ENCODE measurements at regions not wholly inside any gene's neighbourhood (a gene's known extent, or its start where the extent isn't known, plus 50 kb on each side); places are given as distances from the start of the nearest gene placed in this dataset.

- no peak for DNase-seq (ENCODE audit: low read depth in 1 of 2, low spot score in 1 of 2)
These were observed 225.6 kb downstream of the MINAR1 start for GRCh38 chr15:79657722-79658121.

GRCh38 chr15:79659691-79660090 lies 227.6 kb downstream of the MINAR1 start:
- no peak for DNase-seq (ENCODE audit: low read depth in 1 of 2, low spot score in 1 of 2)

GRCh38 chr15:79661411-79661810 lies 229.3 kb downstream of the MINAR1 start:
- no peak for DNase-seq (ENCODE audit: low read depth in 1 of 2, low spot score in 1 of 2)

- no peak for DNase-seq (ENCODE audit: low read depth in 1 of 2, low spot score in 1 of 2)
These were observed 223.2 kb downstream of the MTHFS start for GRCh38 chr15:79673416-79674123.

- DNase-seq (ENCODE audit: low read depth in 1 of 2, low spot score in 1 of 2), result no peak
These were observed 222.7 kb downstream of the MTHFS start for GRCh38 chr15:79674124-79674465.

GRCh38 chr15:79675982-79676381 lies 220.8 kb downstream of the MTHFS start:
- no peak for DNase-seq (ENCODE audit: low read depth in 1 of 2, low spot score in 1 of 2)

GRCh38 chr15:79676621-79677020 lies 220.2 kb downstream of the MTHFS start:
- DNase-seq (ENCODE audit: low read depth in 1 of 2, low spot score in 1 of 2), result no peak

GRCh38 chr15:79677241-79677640 lies 219.6 kb downstream of the MTHFS start:
- no peak for DNase-seq (ENCODE audit: low read depth in 1 of 2, low spot score in 1 of 2)

- no peak for DNase-seq (ENCODE audit: low read depth in 1 of 2, low spot score in 1 of 2)
These were observed 218.6 kb downstream of the MTHFS start for GRCh38 chr15:79678032-79678701.

- no peak for DNase-seq (ENCODE audit: low read depth in 1 of 2, low spot score in 1 of 2)
These were observed 216.1 kb downstream of the MTHFS start for GRCh38 chr15:79680720-79681119.

GRCh38 chr15:79682285-79682684 lies 214.5 kb downstream of the MTHFS start:
- no peak for DNase-seq (ENCODE audit: low read depth in 1 of 2, low spot score in 1 of 2)

GRCh38 chr15:79682851-79683288 lies 213.9 kb downstream of the MTHFS start:
- DNase-seq (ENCODE audit: low read depth in 1 of 2, low spot score in 1 of 2), result no peak

GRCh38 chr15:79689030-79689429 lies 207.8 kb downstream of the MTHFS start:
- DNase-seq (ENCODE audit: low read depth in 1 of 2, low spot score in 1 of 2), result no peak

GRCh38 chr15:79700951-79701480 lies 195.8 kb downstream of the MTHFS start:
- no peak for DNase-seq (ENCODE audit: low read depth in 1 of 2, low spot score in 1 of 2)

- no peak for DNase-seq (ENCODE audit: low read depth in 1 of 2, low spot score in 1 of 2)
These were observed 194.2 kb downstream of the MTHFS start for GRCh38 chr15:79702621-79703020.

GRCh38 chr15:79721256-79721655 lies 175.6 kb downstream of the MTHFS start:
- DNase-seq (ENCODE audit: low read depth in 1 of 2, low spot score in 1 of 2), result no peak

GRCh38 chr15:79724312-79724711 lies 172.5 kb downstream of the MTHFS start:
- DNase-seq (ENCODE audit: low read depth in 1 of 2, low spot score in 1 of 2), result no peak

- no peak for DNase-seq (ENCODE audit: low read depth in 1 of 2, low spot score in 1 of 2)
These were observed 172.0 kb downstream of the MTHFS start for GRCh38 chr15:79724804-79725203.

- DNase-seq (ENCODE audit: low read depth in 1 of 2, low spot score in 1 of 2), result no peak
These were observed 167.9 kb downstream of the MTHFS start for GRCh38 chr15:79728867-79729266.

GRCh38 chr15:79736435-79737000 lies 160.3 kb downstream of the MTHFS start:
- DNase-seq (ENCODE audit: low read depth in 1 of 2, low spot score in 1 of 2), result no peak

GRCh38 chr15:79738143-79738542 lies 158.7 kb downstream of the MTHFS start:
- no peak for DNase-seq (ENCODE audit: low read depth in 1 of 2, low spot score in 1 of 2)

- DNase-seq (ENCODE audit: low read depth in 1 of 2, low spot score in 1 of 2), result no peak
These were observed 156.3 kb downstream of the MTHFS start for GRCh38 chr15:79740561-79740960.

Measured in activated CD4-positive, alpha-beta T cell treated with anti-CD3 and anti-CD28 coated beads, Interleukin-2, amount 50 U/mL, for 24 hours (primary cell).